IMR-90 (cell line): ENCODE measurements at regions not wholly inside any gene's neighbourhood (a gene's known extent, or its start where the extent isn't known, plus 50 kb on each side); places are given as distances from the start of the nearest gene placed in this dataset.

Experiments used
- ATAC-seq: fragments of 200-7000 bp; cut with Tn5 transposase; 2 replicates; pipeline ENCODE4 v1.9.1; 2020; ENCODE audit warnings: low read depth, mild to moderate bottlenecking, moderate library complexity
- BruUV-seq: library from RNA; stranded (reverse); fragments of 400-500 nt; replicated peaks from 2 replicates; lab custom pipeline; 2021; lab: Mats Ljungman, UMichigan
- CTCF ChIA-PET: fragments of 300-600 bp; formaldehyde crosslinking; extraction: SDS; loops from one replicate; lab custom pipeline; 2021; ENCODE audit warnings: antibody characterized with exemption; lab: Yijun Ruan, JAX
- POLR2A ChIA-PET: fragments of 300-600 bp; sonication (Branson Sonifier 250); formaldehyde crosslinking; loops from one replicate; lab custom pipeline; 2022; ENCODE audit warnings: antibody characterized with exemption; ENCODE audit not compliant: unreplicated experiment; lab: Charles Lee
- DNase-seq: peaks from one replicate; pipeline ENCODE4 v3.0.0; 2013
- H2AFZ ChIP-seq: replicated peaks from 2 replicates; pipeline ENCODE3; 2013; ENCODE audit warnings: low read length, mild to moderate bottlenecking; ENCODE audit not compliant: poor library complexity
- H2AK5ac ChIP-seq: 2 replicates; pipeline ENCODE4 v1.6.1; 2013; ENCODE audit warnings: low read depth, low read length, inconsistent platforms
- H2AK9ac ChIP-seq: replicated peaks from 2 replicates; pipeline ENCODE3; 2013; ENCODE audit warnings: mild to moderate bottlenecking, low read depth, low read length, moderate library complexity; ENCODE audit not compliant: poor library complexity
- H2BK120ac ChIP-seq: 2 replicates; pipeline ENCODE4 v1.6.1; 2013; ENCODE audit warnings: low read depth, low read length, inconsistent platforms
- H2BK15ac ChIP-seq: 3 replicates; pipeline ENCODE4 v1.6.1; 2013; ENCODE audit warnings: low read depth, low read length, inconsistent platforms
- H2BK20ac ChIP-seq: 2 replicates; pipeline ENCODE4 v1.6.1; 2013; ENCODE audit warnings: low read depth, mild to moderate bottlenecking, inconsistent platforms, low read length, moderate library complexity
- H2BK5ac ChIP-seq: 2 replicates; pipeline ENCODE4 v1.6.1; 2013; ENCODE audit warnings: mild to moderate bottlenecking, low read depth, low read length, inconsistent platforms; ENCODE audit not compliant: poor library complexity, severe bottlenecking
- H3K14ac ChIP-seq: replicated peaks from 2 replicates; pipeline ENCODE4 v1.6.1; 2013; ENCODE audit warnings: low read depth, low read length, inconsistent platforms
- H3K18ac ChIP-seq: 2 replicates; pipeline ENCODE4 v1.6.1; 2013; ENCODE audit warnings: low read depth, low read length, control low read depth
- H3K23ac ChIP-seq: 2 replicates; pipeline ENCODE4 v1.6.1; 2013; ENCODE audit warnings: low read depth, low read length, inconsistent platforms
- H3K27ac ChIP-seq: 2 replicates; pipeline ENCODE4 v1.5.1; 2013; ENCODE audit warnings: mild to moderate bottlenecking, control low read depth, low read length; ENCODE audit not compliant: insufficient read depth
- H3K27me3 ChIP-seq: 2 replicates; pipeline ENCODE4 v1.6.1; 2013; ENCODE audit warnings: low read length; ENCODE audit not compliant: control insufficient read depth, insufficient read depth
- H3K36me3 ChIP-seq: 2 replicates; pipeline ENCODE4 v1.6.1; 2013; ENCODE audit warnings: low read length, mixed read lengths; ENCODE audit not compliant: control insufficient read depth, insufficient read depth
- H3K4ac ChIP-seq: 2 replicates; pipeline ENCODE4 v1.6.1; 2013; ENCODE audit warnings: low read depth, low read length, inconsistent platforms
- H3K4me1 ChIP-seq: 2 replicates; pipeline ENCODE4 v1.6.1; 2013; ENCODE audit warnings: low read length, mixed read lengths; ENCODE audit not compliant: control insufficient read depth, insufficient read depth
- H3K4me2 ChIP-seq: 2 replicates; pipeline ENCODE4 v1.6.1; 2013; ENCODE audit warnings: low read depth, mild to moderate bottlenecking, control low read depth, low read length, moderate library complexity
- H3K4me3 ChIP-seq: 2 replicates; pipeline ENCODE4 v1.5.1; 2013; ENCODE audit warnings: low read depth, mild to moderate bottlenecking, control low read depth, low read length, moderate library complexity; ENCODE audit not compliant: insufficient read depth
- H3K56ac ChIP-seq: 2 replicates; pipeline ENCODE4 v1.6.1; 2013; ENCODE audit warnings: low read length, inconsistent platforms; ENCODE audit not compliant: insufficient read depth; ENCODE audit errors: extremely low read depth
- H3K79me1 ChIP-seq, 2 experiments: 2 replicates each; pipeline ENCODE4 v1.6.1; 2013; ENCODE audit warnings: low read length in 2 of 2, inconsistent platforms in 1 of 2, low read depth in 1 of 2
- H3K9ac ChIP-seq: 2 replicates; pipeline ENCODE4 v1.6.1; 2013; ENCODE audit warnings: low read depth, low read length, control low read depth
- H3K9me1 ChIP-seq: 2 replicates; pipeline ENCODE4 v1.6.1; 2013; ENCODE audit warnings: low read length, inconsistent platforms; ENCODE audit not compliant: insufficient read depth
- H3K9me3 ChIP-seq: 2 replicates; pipeline ENCODE4 v1.6.1; 2013; ENCODE audit warnings: low read length; ENCODE audit not compliant: control insufficient read depth, insufficient read depth
- H4K20me1 ChIP-seq: 2 replicates; pipeline ENCODE4 v1.6.1; 2013; ENCODE audit warnings: low read length, inconsistent platforms; ENCODE audit not compliant: insufficient read depth
- H4K5ac ChIP-seq: 2 replicates; pipeline ENCODE4 v1.6.1; 2013; ENCODE audit warnings: mild to moderate bottlenecking, low read depth, low read length, control low read depth
- H4K8ac ChIP-seq, 2 experiments: 2 replicates each; pipeline ENCODE4 v1.6.1; 2013; ENCODE audit warnings: low read depth in 2 of 2, low read length in 2 of 2, control low read depth in 1 of 2, inconsistent platforms in 1 of 2
- H4K91ac ChIP-seq: 2 replicates; pipeline ENCODE4 v1.6.1; 2013; ENCODE audit warnings: low read depth, low read length, inconsistent platforms; ENCODE audit not compliant: insufficient read depth
- CHD1 ChIP-seq: IDR thresholded peaks from 2 replicates; pipeline ENCODE4 v1.6.1; 2012; ENCODE audit warnings: low read depth, low read length, improper control_type of control experiment
- CTCF ChIP-seq: conservative IDR thresholded peaks from 2 replicates; pipeline ENCODE4 v1.5.1; 2012; ENCODE audit warnings: mild to moderate bottlenecking, low read depth, low read length, improper control_type of control experiment
- ELK1 ChIP-seq: fragments of 150-350 bp; IDR thresholded peaks from 2 replicates; pipeline ENCODE4 v1.6.1; 2016; ENCODE audit warnings: low read depth, mild to moderate bottlenecking, low read length, moderate library complexity, borderline replicate concordance
- FOS ChIP-seq: fragments of 150-350 bp; IDR thresholded peaks from 2 replicates; pipeline ENCODE4 v1.6.1; 2016; ENCODE audit warnings: low read depth, low read length
- MAZ ChIP-seq: IDR thresholded peaks from 2 replicates; pipeline ENCODE4 v1.6.1; 2012; ENCODE audit warnings: low read depth, mild to moderate bottlenecking, low read length, improper control_type of control experiment, moderate library complexity, borderline replicate concordance
- MXI1 ChIP-seq: IDR thresholded peaks from 2 replicates; pipeline ENCODE4 v1.6.1; 2012; ENCODE audit warnings: low read depth, mild to moderate bottlenecking, low read length, moderate library complexity, borderline replicate concordance
- NFE2L2 ChIP-seq: fragments of 150-350 bp; IDR thresholded peaks from 2 replicates; pipeline ENCODE4 v1.6.1; 2016; ENCODE audit warnings: low read depth, mild to moderate bottlenecking, low read length
- POLR2A ChIP-seq: IDR thresholded peaks from 2 replicates; pipeline ENCODE4 v1.6.1; 2012; ENCODE audit warnings: mild to moderate bottlenecking, low read depth, low read length
- RAD21 ChIP-seq: IDR thresholded peaks from 2 replicates; pipeline ENCODE4 v1.6.1; 2012; ENCODE audit warnings: low read length, improper control_type of control experiment
- RCOR1 ChIP-seq: IDR thresholded peaks from 2 replicates; pipeline ENCODE4 v1.6.1; 2012; ENCODE audit warnings: mild to moderate bottlenecking, low read length, improper control_type of control experiment; ENCODE audit not compliant: insufficient replicate concordance
- SMC3 ChIP-seq: fragments of 150-350 bp; IDR thresholded peaks from 2 replicates; pipeline ENCODE4 v1.6.1; 2016; ENCODE audit warnings: low read depth, mild to moderate bottlenecking, antibody characterized with exemption, low read length, moderate library complexity
- WGBS, 2 experiments: methylation state at CpG; one replicate each; pipeline versions ENCODE4 v1.1.5 to v1.1.7; 2013; ENCODE audit warnings: missing lambda C conversion rate in 2 of 2; ENCODE audit not compliant: insufficient read length in 1 of 2; ENCODE audit errors: extremely low coverage in 2 of 2; 5-methylcytosine and 5-hydroxymethylcytosine counted together
- dilution Hi-C: fragments of 300-500 bp; cut with HindIII; formaldehyde crosslinking; loops from one replicate; pipeline ENCODE4 v1.14.3; 2018; ENCODE audit warnings: low sequenced_read_pairs; ENCODE audit not compliant: unreplicated experiment
- in situ Hi-C: fragments of 300-500 bp; cut with MboI; formaldehyde crosslinking; loops from 3 replicates; pipeline ENCODE4 v1.14.3; 2019; ENCODE audit warnings: low sequenced_read_pairs, inconsistent platforms, mixed read lengths
- intact Hi-C: fragments of 100-400 bp; cut with micrococcal nuclease; formaldehyde crosslinking; loops from 2 replicates; pipeline ENCODE4 v1.10.0; 2022

GRCh38 chr2:220619525-220620220, 952.4 kb downstream of the EPHA4 start:
- Histone ChIP-seq H3K4me3 (no peak overlapping the region), H3K23ac (no peak overlapping the region), H3K36me3 (no peaks in the 10 kb centered on the region), H4K5ac (0 out of 2 replicates have a peak overlapping the region, but pooled peaks have one; percentile 48), H2BK20ac (peak overlapping the region; percentile 17; the same call in 1 of the 2 replicates), H2AK5ac (no peak overlapping the region), H2AFZ (no peak overlapping the region), H3K18ac (peak overlapping the region; percentile 28; the same call in 1 of the 2 replicates), H3K9ac (no peak overlapping the region), H3K9me3 (no peaks in the 10 kb centered on the region), H4K8ac (no peak overlapping the region; a peak in 1 of 4 replicates), H2BK15ac (0 out of 3 replicates have a peak overlapping the region, but pooled peaks have one; percentile 23), H4K91ac (peak overlapping the region; percentile 33), H2BK120ac (no peak overlapping the region; the same call in 1 of the 2 replicates), H3K4me2 (no peak overlapping the region), H2AK9ac (no peak overlapping the region), H3K27ac (no peak overlapping the region), H3K4me1 (peaks cover 10% of the 10 kb centered on the region), H3K4ac (peak overlapping the region; percentile 57), H3K79me1 (no peaks in the 10 kb centered on the region), H3K27me3 (no peaks in the 10 kb centered on the region), H3K9me1 (peaks cover 4% of the 10 kb centered on the region; the same call in 1 of the 2 replicates), H3K56ac (no peak overlapping the region), H2BK5ac (no peak overlapping the region), H4K20me1 (no peaks in the 10 kb centered on the region), H3K14ac (no peak overlapping the region; the same call in 1 of the 2 replicates)
- no CpG with 5 or more reads among the region's 3 CpGs for WGBS, 2 experiments
- TF ChIP-seq RCOR1 (no peak), FOS (no peak), SMC3 (no peak), POLR2A (no peak), ELK1 (no peak), CHD1 (no peak), RAD21 (no peak), CTCF (no peak), NFE2L2 (no peak), MAZ (no peak), MXI1 (no peak)
- peak; percentile 42; the same call in 1 of the 2 replicates for ATAC-seq
- no TSS peak for BruUV-seq
- in situ Hi-C loops (no loop called here), dilution Hi-C loops (no loop called here), intact Hi-C loops (no loop called here)
- ChIA-PET POLR2A (no interaction called here), CTCF (no interaction called here)
- DNase-seq, result peak; percentile 47
